NCI-H524 (cell line): ENCODE measurements at regions not wholly inside any gene's neighbourhood (a gene's known extent, or its start where the extent isn't known, plus 50 kb on each side); places are given as distances from the start of the nearest gene placed in this dataset.
A peak's percentile ranks its signal among the peaks of the same experiment; 100 is the strongest.
"Not testable (repeated sequence)": the region's sequence is repeated elsewhere in the genome, so short reads cannot be mapped to it uniquely, and the experiment has no call there.

Experiments used
- DNase-seq, 2 experiments: peaks; one replicate each; lab custom pipeline; 2025; lab: John Stamatoyannopoulos, UW

DNA sequence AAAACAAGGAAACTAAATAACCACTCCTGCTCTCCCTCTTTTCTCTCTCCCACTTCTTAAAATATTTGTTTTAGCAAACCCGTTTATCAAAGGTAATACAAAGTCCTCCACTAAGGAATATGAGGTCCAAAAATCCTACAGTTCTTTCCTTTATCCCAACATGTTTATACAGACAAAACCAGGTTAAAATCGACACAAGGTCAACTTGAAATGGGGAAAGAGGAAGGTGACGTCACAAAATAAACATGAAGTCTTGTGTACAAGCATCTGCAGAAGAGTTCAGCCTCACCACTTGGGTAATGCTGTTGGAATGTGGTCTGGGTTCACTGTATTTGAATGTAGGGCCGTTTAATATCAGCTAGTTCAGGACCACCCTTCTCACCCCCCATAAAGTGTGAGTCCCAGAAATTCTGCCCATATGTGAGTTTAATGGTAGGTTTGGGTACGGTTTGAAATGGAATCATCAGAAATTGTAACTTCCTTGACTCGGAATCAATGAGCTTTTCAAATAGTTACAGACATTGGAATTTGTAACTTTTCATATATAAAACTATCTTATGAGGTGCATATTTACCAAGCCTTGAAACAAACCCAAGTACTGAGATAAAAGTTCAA, 120.0 kb upstream of the SLC38A2 start:
- no peak for DNase-seq

DNA sequence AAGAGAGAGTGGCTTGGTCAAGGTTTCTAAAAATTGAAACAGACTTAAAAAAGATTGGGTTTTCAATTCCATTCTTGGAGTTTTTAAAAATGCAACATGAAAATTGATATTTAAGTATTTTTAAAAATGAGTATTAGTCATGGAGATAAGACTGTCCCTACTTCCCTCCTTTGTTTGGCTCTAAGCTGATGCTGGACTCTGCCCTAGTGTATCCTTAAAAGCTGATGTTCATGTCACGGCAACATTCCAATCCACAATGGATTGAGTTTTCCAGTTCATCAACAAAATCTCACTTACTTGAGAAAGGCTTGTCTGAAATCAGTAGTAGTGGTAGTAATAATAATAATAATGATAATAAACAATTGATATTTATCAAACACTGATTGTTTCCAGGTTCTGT, 119.0 kb upstream of the SLC38A2 start:
- DNase-seq = no peak

DNA sequence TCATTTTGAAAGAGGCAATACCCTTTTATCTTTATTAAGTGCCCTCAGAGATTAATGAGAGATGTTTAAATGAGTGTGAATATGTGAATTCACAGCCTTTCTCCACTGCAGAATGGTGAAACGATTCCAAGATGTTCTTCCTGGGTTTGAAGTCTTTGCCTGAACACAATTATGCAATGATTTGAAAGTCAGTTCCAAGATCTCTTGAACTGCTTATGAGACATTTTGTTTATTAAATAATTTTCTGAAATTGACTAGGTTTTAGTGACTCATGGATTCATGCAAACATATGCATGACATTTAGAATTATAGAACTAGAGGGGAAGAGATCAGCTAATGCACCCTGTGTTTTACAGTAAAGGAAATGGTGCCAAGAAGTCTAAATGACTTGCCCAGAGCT, 118.1 kb upstream of the SLC38A2 start:
- no peak for DNase-seq

DNA sequence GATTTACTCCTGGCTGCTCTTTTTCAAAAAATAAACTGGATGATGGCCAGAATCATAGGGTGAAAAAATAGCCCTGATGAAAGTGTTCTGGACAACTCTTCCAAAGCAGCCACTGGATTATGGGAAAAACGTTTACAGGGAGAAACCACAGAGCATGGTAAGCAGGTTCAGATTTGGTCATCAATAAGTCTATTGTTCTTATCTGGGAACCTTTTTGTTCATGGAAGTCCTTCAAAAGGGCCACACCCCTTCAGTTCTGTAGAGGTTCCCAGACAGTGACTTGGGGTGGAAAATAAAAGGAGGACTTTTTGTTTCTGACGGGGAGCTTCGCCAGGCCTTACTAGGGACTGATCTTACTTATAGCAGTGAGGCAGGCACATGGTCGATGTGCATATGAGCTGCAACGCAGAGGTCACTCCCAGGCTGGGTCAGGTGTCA, 117.4 kb upstream of the SLC38A2 start:
- DNase-seq = no peak

DNA sequence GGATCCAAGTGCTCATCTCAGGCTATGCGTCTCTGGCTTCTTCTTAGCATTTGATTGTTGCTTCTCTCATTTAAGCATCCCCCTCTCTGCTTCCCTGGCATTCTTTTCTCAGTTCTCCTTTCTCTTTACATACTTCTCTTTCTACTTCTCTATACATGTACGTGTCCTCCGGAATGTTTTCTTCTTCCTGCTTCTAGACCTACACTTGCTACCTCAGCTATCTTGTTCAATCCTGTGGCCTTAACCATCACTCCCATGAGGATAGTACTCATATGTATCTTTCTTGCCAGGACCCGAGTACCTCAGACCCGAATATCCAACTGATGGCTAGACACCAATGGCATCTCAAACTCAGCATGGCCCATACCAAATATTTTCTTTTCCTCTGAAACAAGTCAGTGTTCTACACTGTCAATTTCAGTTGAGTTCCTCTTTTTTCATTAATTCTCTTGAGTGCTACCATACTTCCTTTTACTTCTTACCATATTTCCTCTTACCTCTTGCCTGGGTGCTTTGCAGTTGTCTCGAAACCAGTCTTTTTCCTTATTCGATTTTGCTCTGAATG, 115.1 kb upstream of the SLC38A2 start:
- no peak for DNase-seq

DNA sequence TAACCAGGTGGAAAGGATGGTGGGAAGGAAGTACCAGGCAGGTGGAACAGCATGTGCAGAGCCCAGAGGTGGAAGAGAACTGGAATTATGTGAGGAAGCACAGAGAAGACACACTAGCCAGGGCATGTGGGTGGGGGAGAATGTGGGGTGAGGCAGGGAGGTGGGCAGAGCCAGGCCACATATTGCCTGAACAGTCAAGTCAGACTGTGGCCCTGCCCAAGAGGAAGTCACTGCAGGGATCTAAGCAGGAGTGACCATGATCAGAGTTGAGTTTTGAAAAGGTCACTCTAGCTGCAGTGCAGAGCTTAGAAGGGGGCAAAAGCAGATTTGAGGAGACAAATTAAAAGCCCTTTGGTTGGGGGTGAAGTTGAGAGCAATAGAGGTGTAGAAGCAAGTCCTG, 114.0 kb upstream of the SLC38A2 start:
- no peak for DNase-seq

DNA sequence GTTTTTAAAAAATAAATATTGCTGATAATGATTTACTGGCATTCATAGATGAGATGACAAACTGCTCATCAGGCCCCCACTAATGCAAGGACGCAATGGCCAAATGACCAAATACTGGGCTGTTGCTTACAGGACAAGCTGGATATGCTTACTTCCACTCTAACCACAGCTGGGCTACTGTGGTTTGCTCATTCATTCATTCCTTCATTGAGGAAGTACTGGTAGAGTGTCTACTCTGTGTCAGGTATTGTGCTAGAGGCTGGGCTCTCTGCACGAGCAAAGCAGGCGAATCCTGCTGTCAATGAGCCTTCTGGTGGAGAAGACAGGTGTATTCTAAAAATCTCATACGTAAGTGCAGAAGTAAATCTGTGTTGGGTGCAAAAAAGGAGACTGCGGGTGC, 113.3 kb upstream of the SLC38A2 start:
- DNase-seq = no peak

DNA sequence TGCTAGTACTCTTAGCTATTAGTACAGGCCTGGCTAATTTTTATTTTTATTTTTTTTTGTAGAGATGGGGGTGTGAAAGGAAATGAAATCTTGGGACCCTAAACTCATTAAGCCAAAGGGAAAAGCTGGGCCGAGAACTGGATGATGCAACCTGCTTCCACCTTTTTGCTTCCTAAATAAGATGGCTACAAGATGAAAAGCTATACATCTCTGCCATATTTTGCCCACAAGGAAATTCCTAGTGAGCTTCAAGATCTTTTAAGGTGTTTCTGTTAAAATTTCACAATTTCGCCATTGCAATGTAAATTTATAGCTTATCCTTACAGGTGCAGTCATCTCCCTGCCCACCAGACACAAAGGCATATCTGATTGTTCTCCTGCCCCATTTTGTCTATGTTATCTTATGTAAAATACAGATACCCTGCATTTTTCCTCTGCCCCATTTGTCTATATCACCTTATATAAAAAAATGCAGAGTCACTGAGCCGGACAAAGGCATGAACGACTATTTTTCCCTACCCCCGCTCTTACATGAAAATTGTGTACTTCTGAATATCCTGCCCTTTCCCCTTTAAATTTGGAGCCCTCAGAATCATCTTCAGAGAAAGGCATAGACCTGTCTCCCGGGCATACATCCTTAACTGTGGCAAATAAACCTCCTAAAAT, 112.0 kb upstream of the SLC38A2 start:
- DNase-seq = no peak

DNA sequence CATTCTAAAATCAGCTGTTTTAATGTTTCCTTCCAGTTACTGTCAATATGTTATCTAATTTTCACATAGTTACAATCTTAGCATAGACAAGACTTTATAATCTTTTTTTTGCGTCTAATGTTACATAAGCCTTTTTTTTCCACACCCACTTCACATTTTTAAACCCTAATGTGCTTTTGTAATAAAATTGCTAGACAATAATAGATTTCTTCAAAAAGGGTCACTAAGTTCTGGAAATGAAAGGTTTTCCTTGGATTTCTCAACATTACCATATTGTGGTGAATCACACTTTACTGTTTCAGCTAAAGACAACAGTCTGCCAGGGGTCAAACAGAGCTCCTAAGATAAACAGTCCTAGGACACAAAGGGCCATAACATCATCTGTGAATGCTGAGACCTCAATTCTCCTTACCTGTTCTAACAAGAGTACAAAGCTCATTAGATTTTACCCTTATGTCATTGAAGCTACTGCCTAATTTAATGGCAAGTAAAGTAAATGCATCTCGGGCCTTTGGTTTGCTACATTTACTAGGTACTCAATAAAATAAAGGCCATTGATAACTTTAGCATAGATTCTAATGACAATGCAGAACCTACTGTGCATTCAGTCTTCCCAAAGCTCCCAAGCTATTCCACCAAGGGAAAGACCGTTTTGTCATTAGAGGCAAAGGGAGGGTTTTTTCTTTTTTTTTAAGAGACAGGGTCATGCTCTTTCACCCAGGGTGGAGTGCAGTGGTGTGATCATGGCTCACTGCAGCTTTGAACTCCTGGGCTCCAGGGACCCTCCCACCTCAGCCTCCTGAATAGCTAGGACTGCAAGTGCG, 111.2 kb upstream of the SLC38A2 start:
- DNase-seq = no peak

DNA sequence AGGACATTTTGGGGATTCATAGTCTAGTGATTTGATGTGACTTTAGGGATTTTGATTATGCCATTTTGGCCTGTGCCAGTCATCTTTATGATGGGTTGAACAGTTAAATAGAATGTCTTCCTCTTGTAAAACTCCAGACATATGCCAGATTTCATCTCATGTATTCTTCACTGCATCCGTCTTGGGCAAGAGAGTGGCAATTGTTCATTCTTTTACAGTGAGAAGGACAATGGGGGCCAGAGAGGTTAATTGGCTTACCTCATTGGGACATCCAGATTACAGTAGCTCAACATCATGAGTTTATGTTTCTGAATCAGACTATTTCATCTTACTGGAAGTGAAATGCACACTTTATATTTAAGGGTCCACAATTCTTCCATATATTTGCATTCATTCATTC, 108.2 kb upstream of the SLC38A2 start:
- no peak for DNase-seq

DNA sequence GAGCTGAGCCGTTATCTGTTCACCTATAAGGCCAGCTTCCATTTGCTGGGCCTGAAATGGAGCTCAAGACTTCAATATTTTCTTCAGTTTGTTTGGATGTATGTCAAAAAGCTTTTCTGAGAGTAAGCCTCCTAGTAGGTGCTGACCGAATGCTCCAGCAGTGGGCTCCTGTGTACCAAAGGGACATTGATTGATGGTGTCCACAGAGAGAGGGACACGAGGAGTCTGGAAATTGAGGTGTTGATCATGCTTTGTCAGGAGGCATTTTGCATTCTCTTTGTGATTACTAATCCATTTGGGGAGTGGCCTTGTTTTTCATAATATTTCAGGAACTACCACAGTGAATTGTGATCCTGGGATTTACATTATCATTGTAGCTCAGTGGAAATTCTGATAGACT, 107.7 kb upstream of the SLC38A2 start:
- no peak for DNase-seq

DNA sequence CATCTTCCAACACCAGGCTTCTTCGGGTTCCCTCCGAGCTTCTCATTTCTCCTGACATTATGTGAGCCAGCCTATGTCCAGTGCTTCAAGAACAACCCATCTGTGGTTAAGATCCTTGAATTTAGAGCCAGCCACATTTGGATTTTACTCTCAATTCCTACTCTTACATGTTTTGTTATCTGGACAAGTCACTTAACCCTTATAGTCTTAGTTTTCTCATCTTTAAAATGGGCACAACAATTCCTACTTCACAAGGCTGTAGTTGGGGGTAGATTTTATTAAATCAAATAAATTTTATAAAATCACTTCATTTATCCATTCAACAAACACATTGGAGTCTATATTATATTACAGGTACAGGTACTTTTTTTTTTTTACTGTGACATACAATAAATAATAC, 105.5 kb upstream of the SLC38A2 start:
- DNase-seq = no peak

DNA sequence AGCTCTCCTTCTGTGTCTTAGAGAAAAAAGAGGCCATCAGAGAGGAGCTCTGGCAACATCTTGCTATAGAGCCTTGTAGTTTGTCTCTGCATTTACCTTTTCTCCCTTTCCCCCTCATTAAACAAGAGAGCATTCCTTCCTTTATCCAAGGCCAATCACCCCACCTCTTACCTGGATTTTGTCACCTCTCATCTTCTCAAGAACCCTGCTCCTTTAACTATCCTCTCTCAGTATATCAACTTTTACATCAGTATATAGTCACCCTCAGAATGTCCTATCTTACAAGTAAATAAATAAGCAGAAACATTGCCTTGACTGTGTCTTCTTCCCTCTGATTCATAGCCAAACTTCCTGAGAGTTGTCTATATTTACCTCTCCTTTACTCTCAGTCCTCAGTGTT, 105.0 kb upstream of the SLC38A2 start:
- DNase-seq = no peak

DNA sequence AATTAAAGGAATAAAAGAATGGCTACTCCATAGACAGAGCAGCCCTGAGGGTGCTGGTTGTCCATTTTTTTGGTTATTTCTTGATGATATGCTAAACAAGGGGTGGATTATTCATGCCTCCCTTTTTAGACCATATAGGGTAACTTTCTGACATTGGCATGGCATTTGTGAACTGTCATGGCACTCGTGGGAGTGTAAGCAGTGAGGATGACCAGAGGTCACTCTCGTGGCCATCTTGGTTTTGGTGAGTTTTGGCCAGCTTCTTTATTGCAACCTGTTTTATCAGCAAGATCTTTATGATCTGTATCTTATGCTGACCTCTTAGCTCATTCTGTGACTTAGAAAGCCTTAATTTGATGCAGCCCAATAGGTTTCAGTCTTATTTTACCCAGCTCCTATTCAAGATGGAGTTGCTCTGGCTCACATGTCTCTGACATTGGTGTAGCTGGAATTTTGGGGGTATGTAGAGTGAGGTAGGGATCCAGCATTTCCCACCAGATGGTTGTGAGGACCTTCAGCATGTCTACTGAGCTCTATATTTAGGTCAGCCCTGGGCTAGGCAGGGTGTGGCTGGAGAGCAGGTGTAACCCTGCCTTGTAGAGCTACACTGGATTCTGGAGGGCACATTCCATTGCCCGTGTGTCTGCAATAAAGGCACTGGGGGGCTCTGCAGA, 103.5 kb upstream of the SLC38A2 start:
- DNase-seq = no peak

DNA sequence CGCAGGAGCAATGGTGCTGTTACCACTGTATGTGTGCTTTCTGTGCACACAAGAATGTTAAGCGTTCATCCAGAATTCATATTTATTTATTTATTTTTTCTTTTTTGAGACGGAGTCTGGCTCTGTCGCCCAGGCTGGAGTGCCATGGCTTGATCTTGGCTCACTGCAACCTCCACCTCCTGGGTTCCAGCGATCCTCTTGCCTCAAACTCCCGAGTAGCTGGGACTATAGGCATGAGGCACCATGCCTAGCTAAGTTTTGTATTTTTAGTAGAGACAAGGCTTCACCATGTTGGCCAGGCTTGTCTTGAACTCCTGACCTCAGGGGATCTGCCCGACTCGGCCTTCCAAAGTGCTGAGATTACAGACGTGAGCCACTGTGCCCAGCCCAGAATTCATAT, 101.8 kb upstream of the SLC38A2 start:
- DNase-seq = not testable (repeated sequence)

DNA sequence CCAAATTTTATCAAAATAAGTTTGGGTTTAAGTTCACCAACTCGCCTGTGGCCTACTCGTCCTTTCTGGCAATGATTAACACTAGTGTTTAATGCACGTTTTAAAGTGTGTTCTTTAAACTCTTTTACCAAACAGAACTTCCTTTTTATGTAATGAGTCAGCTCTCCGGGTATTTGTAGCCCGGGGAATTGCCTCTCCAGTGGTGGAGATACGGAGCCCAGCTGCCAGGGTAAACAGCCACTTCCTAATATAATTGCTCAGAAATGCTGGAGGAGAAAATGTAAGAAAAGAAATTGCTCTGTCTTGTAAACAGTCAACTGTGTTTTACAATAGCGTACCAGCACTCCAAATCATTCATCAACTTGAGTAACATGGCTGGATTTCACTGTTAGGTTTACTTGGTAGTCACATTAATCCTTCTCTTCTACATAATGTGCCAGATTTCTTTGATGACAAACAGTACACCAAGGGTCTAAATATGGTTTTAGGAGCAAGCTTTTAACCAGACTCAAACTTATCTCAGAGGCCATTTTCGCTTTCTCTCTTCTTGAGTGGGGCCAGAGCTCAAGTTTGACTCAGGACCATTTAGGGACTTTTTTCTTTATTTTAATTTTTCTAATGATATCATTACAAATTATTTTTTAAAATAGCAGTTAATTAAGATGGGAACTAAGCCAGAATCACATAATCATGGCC, 101.2 kb upstream of the SLC38A2 start:
- no peak for DNase-seq

DNA sequence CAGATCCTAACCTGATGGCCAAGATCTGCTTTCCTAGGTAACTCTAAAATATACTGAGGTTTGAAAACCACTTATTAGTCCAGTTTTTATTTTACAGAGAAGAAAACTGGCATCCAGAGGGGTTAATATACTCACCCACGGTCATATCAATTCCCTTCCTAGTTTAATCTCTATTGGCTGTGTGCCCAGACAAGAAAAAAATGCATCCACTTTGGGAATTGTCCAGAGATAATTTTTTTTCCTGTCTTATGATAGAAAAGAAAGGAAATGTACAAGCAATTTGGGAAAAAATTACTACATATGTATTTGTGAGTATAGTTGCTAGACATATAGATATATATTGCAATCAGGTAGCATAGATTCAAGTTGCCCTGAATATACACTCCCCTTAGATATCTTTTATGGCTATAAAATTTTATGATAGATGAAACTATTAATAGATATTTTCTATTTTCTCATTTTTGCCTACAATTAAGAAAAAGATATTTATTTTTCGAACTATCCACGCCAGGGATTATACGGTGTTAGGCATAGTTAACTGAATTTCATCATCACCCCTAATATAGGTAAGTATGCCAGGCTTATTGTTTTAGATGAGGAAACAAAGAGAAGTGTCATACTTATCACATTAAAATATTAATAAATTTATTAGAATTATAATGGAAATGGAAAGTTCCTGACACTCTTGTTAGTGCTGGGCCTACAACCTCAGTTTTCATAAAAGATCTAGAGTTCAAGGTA, 100.5 kb upstream of the SLC38A2 start:
- peak; percentile 7 to 37 for DNase-seq

DNA sequence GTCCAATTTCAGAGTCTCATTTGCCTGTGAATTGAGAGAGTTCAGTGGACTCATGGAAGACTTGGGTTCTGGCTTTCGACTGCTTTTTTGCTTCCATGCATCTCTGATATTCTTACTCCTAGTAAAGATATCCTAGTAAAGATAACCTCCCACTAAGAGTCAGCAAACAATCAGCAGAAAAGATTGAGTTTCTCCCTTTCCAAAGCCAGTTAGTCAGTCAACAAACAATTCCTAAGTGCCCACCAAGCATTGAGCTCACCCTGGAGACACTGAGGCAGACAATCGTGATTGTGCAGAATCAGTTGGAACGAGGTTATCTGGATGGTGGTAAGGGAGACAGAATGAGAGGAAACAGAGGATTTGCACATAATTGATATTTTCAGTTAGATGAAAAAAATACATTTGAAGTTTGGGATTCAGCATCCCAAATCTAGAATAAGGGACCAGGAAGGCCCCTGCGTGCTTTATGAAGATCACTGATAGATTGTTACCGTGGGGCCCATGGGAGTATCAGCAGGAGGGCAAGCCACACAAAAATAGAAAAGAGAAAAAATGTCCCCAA, 99.7 kb upstream of the SLC38A2 start:
- no peak for DNase-seq

DNA sequence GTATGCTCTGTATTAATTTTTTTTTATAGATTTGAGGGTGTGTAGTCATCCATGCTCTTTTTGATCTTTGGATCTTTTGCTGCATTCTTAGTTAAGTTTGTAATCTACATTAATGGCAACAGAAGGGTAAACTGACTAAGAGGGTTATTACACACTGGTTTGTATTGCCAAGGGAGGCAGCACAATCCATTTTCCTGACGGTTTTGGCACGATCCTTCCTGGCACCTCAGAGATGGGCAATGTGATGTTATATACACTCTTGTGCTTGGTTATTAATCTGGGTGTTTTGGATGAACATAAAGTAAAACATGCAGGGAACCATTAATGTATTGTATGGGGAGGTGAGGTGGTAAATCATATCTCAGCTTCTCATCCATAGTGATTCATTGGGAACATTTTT, 98.8 kb upstream of the SLC38A2 start:
- no peak for DNase-seq

DNA sequence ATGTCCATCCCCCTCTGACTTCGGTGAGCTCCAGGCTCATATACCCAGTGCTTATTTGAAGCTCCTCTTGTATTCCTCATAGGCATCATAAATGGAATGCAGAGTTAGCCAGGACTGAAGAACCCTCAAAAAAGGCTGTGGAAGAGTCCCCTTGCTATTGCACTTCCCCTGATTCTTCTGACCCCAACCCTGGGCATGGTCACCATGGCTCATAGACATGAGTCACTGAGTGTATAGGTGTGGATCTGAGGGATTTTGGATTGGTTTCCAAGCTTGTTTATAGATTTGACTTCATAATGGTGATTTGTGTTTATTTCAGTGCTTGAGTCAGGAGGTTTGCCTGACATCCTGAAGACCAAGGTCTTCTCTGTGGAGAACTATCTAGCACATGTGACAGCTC, 98.4 kb upstream of the SLC38A2 start:
- DNase-seq = no peak
